ENCODE measurements at regions not wholly inside any gene's neighbourhood (a gene's known extent, or its start where the extent isn't known, plus 50 kb on each side); places are given as distances from the start of the nearest gene placed in this dataset.
"Not testable (repeated sequence)": the region's sequence is repeated elsewhere in the genome, so short reads cannot be mapped to it uniquely, and the experiment has no call there.

GRCh38 chrX:117680286-117680685 lies 436.3 kb downstream of the KLHL13 start:
- no peak for DNase-seq (ENCODE audit: low spot score)

- DNase-seq (ENCODE audit: low spot score) = no peak
Observed at GRCh38 chrX:117653396-117653795, 463.2 kb downstream of the KLHL13 start.

GRCh38 chrX:117645639-117646038 lies 471.0 kb downstream of the KLHL13 start:
- no peak for DNase-seq (ENCODE audit: low spot score)

GRCh38 chrX:117641913-117642656 lies 474.5 kb downstream of the KLHL13 start:
- DNase-seq (ENCODE audit: low spot score) = no peak

- DNase-seq (ENCODE audit: low spot score) = no peak
Observed at GRCh38 chrX:117636826-117637225, 479.8 kb downstream of the KLHL13 start.

- DNase-seq (ENCODE audit: low spot score) = no peak
Observed at GRCh38 chrX:117633277-117633676, 483.3 kb downstream of the KLHL13 start.

- no peak for DNase-seq (ENCODE audit: low spot score)
Observed at GRCh38 chrX:117628381-117628780, 488.2 kb downstream of the KLHL13 start.

- no peak for DNase-seq (ENCODE audit: low spot score)
Observed at GRCh38 chrX:117610806-117611205, 505.8 kb downstream of the KLHL13 start.

GRCh38 chrX:117610049-117610448 lies 506.6 kb downstream of the KLHL13 start:
- no peak for DNase-seq (ENCODE audit: low spot score)

GRCh38 chrX:117607561-117607960 lies 509.0 kb downstream of the KLHL13 start:
- no peak for DNase-seq (ENCODE audit: low spot score)

- not testable (repeated sequence) for DNase-seq (ENCODE audit: low spot score)
Observed at GRCh38 chrX:117606101-117606500, 510.5 kb downstream of the KLHL13 start.

GRCh38 chrX:117570160-117570559 lies 546.5 kb downstream of the KLHL13 start:
- no peak for DNase-seq (ENCODE audit: low spot score)

- DNase-seq (ENCODE audit: low spot score) = no peak
Observed at GRCh38 chrX:117568238-117568637, 548.4 kb downstream of the KLHL13 start.

GRCh38 chrX:117543885-117544284 lies 572.7 kb downstream of the KLHL13 start:
- DNase-seq (ENCODE audit: low spot score) = no peak

GRCh38 chrX:117539090-117539418 lies 577.6 kb downstream of the KLHL13 start:
- no peak for DNase-seq (ENCODE audit: low spot score)

GRCh38 chrX:117538178-117539089 lies 578.2 kb downstream of the KLHL13 start:
- DNase-seq (ENCODE audit: low spot score) = no peak

- DNase-seq (ENCODE audit: low spot score) = no peak
Observed at GRCh38 chrX:117532339-117532738, 584.3 kb downstream of the KLHL13 start.

- no peak for DNase-seq (ENCODE audit: low spot score)
Observed at GRCh38 chrX:117522725-117523700, 593.6 kb downstream of the KLHL13 start.

GRCh38 chrX:117517994-117518393 lies 598.6 kb downstream of the KLHL13 start:
- DNase-seq (ENCODE audit: low spot score) = no peak

- DNase-seq (ENCODE audit: low spot score) = peak; percentile 4
Observed at GRCh38 chrX:117511379-117511778, 605.2 kb downstream of the KLHL13 start.

- DNase-seq (ENCODE audit: low spot score) = no peak
Observed at GRCh38 chrX:117510453-117510852, 606.2 kb downstream of the KLHL13 start.

- DNase-seq (ENCODE audit: low spot score) = no peak
Observed at GRCh38 chrX:117508021-117508420, 608.6 kb downstream of the KLHL13 start.

All from cerebellar cortex (tissue), 1 donor.